CD1c-positive myeloid dendritic cell (primary cell): ENCODE measurements at regions not wholly inside any gene's neighbourhood (a gene's known extent, or its start where the extent isn't known, plus 50 kb on each side); places are given as distances from the start of the nearest gene placed in this dataset.

Source experiments
- DNase-seq: peaks from one replicate; pipeline ENCODE4 v3.0.0-alpha.2; 2016; ENCODE audit errors: extremely low spot score

DNA sequence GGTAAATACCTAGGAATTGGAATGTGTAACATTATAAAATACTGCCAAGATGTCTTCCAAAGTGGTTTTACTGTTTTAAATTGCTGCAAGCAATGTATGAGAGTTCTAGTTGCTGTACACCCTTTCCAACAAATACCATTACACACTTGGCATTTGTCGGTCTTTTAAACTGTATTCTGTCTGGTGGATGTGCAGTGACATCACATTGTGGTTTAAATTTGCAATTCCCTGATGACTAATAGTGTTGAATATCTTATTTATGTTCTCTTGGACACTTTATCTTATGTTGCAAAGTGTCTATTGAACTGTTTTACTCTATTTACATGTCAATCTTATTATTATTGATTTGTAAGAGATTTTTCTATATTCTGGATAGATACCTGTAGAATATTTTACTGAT, 561.2 kb upstream of the B3GALT2 start:
- no peak for DNase-seq

DNA sequence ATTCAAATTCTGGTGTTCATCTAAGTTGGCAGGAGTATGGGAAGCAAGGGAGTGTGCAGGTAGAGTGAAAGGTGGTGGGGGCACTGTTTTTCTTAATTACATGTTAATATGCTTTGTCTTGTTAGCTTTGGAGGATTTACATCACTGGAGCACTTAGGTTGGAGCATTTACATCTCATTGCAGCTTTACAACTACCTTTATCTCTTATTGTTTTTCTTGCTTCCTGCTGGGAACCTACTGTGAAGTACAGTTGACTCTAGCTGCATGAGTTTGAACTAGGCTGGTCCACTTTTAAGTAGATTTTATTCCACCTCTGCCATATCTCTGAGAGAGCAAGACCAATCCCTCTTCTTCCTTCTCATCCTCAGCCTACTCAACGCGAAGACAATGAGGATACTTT, 554.8 kb upstream of the B3GALT2 start:
- DNase-seq: no peak

DNA sequence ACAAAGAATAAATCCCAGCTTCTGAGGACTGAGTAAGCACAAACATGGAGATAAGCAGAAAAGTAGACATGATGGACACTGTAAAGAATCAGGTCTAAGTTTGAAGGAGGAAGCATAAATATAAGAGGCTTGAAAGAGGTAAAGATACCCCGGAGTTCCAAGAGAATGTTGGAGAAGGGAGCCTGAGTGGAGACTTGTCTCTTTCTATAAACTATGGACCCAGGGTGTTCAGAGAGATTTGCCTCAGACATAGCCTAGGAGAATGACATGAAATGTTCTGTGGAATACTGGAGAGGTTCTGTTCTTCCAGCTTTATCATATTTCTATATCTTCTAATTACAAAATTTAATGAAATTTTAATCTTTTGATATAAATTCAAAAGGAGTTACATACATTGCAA, 554.3 kb upstream of the B3GALT2 start:
- no peak for DNase-seq

DNA sequence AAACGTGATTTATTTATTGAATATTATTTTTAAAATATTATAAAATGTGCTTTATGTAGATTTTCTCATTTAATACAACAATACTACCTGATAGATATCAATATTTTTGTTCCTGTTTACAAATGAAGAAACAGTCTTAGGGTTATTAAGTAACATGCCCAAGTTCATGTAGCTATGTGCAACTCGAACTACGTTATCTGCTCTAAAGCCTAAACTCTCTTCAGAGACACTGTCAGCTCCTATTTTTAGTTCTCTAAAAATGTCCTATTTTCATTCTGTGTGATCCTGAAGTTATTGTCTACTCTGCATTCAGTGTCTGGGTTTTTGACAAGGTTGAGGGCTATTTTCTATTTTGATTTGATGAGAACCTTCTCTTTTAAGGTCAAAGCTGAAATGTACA, 550.1 kb upstream of the B3GALT2 start:
- no peak for DNase-seq

DNA sequence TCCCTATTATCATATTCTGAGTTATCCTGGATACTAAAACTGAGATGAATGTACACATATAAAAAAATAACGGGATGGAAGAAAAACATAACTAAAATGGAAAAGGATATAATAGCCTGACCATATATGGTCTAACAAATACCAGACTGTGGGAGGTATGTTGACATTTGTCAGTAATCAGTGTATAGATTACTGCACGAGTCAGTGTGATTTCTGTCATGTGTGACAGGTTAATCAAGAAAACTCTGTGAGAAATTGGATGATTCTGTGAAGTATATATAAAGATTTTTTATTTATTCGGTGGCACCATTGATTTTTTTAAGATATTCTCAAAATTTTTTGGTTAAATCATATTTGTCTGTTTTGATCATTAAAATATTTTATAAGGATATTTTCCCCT, 547.3 kb upstream of the B3GALT2 start:
- no peak for DNase-seq

DNA sequence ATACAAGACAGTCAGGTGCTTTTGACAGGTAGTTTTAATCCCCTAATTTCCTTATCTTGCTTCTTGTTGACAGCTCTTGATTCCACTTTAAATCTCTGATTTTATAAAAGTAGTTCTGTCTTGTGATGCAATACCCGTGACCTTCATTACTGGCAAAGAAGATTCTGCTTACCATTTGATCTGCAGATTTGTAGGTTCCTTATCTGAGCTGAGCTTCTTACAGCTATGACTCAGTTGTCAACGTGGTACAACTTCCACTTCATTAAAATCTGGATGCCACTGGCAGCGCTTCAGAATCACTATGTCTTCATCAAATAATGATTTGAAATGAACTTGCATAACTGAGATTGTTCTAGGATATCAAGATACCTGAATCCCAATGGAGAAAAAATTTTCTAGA, 543.6 kb upstream of the B3GALT2 start:
- no peak for DNase-seq

DNA sequence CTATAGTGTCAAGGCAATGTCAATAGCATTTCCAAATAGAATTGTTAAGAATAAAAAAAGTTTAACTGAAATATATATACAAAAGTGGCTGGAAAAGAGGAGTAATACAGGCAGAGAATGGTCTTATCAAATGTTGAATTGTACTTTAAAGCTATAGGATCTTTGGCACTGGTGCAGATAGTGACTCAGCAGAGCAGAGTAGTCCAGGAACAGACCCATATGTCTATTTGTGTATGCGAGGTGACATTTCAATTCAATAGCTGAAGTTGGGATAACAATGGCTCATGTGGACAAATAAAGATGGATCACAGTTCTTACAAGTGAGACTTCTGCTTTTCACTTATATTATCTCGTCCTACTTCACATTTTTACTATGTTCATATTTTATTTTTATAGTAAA, 543.0 kb upstream of the B3GALT2 start:
- DNase-seq: no peak

DNA sequence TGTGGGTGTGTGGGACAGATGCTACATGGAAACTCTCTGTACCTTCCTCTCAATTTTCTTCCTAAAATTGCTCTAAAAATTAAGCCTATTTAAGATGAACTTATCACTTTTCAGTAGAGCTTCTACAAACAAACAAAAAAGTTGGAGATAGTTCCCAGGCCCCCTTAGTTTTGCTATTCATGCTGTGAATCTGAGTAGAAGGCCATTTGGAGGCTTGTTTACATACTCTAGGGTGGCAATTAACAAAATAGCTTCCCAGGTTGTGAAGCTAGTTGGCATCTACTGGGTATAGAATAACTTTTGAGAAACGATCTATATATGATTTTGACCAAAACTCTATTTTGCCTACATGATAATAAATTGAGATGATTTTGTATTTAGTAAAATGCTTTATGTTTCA, 541.4 kb upstream of the B3GALT2 start:
- no peak for DNase-seq

DNA sequence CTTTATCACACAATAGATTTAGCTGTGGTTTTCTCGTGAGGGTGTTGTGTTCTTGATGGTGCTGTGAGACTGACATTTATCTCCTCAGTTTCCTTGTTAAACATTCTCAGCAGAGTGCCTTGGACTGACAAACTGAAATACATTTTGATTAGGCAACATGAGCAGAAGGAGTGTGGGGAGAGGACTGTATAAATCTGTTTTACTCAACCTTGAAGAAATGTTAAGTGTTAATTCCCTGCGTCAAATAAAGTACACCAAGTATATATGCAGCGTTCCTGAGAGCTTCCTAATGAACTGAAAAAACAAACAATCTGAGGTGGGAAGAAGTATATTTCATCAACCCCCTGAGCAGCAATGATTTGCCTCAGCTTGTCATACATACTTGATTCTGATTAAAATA, 540.3 kb upstream of the B3GALT2 start:
- DNase-seq: no peak

DNA sequence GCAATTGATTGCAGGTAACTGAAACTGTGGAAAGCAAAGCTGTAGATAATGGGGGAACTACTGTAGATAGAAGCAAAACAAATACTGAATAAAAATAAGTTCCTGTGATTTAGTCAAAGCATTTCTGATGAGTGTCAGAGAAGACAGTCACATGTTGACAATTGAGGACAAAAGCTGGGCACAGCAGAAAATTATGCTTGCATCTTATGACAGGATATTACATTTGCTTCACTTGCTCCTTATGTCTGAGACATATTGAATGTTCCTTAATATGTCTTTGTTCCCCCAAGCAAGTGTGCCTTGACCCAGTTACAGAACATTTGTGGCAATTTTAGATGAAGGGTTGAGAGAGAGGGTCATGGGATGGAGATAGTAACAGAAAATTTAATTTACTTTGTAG, 526.0 kb upstream of the B3GALT2 start:
- DNase-seq: no peak

DNA sequence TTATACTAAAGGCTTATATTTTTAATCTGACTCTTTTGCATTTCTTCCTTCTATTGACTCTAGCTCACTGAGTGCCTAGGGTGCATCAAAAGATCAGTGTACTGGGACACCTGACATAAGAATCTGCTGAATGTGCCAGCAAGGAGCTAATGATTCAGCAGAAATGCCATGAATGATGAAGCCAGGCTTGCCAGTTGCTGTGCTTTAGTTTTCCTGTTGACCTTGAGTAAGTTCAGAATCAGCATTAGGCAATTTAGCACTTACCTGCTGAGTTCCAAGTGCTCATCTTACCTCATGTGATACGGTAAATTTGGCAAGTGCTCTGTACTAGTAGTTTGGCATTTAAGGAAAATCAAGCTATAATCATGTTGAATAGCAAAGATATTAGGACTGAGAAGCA, 523.2 kb upstream of the B3GALT2 start:
- no peak for DNase-seq

DNA sequence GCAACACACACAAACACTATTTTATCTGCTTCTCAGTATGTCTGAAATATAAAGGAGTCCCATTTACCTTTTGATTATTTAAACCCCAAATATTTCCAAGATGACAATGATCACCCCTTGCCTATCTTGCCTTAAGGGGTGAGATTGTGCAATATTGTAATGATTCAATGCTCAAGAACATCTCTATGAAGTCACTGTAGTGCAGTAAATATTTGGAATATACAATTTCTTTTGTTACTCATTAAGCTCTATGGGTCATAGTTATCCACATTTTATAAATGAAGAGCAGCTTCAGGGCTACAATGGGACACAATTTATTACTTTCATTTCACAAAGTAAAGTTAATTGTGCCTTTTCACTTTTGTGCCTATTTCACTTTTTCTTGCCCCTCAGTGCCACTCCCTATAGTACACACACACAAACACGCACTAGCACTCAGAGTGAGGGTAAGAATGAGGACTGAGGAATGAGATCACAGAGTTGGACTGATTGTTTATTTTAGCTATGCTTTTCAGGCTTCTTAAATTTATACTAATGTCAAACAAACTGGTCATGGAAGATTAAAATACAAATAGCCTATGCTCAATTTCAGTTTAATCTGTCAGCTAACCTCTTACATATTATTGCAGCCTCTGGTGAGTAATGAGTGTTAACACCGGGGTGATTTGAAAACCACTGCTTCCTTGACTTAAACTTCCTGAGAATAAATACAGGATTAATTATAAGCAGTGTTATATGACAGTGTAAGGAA, 521.0 kb upstream of the B3GALT2 start:
- no peak for DNase-seq

DNA sequence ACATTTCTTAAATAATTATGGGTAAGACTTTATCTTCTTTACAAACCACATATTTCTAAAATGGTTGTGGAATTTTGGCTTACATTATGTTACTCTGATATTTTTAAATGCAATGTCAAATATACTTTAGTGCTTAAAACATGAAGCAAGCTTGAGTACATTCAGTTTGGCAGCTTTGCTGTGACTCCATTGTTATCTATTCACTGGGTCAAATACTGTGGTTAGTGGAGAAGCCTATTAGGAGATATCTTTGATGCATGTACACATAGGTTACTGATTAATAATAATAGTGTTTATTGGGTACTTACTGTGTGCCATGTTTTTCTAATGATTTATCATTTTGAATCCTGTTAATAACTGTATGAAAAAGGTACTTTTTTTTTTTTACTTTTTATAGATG, 520.4 kb upstream of the B3GALT2 start:
- DNase-seq: no peak

DNA sequence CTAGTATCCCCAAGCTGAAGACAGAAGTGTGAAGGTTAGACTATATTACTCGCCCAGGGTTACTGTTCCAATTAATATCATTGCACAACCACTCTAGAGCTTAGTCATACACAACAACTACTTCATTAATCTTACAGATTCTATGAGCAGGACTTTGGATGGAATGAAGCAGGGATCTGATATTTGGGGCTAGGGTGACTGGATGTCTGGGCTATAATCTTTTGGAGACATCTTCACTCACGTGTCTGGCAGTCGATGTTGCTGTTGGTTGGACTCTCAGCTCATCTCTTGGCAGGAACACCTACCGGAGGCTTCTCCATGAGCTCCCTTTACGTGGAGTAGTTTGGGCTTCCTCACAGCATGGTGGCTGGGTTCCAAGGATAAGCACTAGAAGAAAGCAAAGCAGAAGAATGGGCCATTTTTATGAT, 519.2 kb upstream of the B3GALT2 start:
- no peak for DNase-seq

DNA sequence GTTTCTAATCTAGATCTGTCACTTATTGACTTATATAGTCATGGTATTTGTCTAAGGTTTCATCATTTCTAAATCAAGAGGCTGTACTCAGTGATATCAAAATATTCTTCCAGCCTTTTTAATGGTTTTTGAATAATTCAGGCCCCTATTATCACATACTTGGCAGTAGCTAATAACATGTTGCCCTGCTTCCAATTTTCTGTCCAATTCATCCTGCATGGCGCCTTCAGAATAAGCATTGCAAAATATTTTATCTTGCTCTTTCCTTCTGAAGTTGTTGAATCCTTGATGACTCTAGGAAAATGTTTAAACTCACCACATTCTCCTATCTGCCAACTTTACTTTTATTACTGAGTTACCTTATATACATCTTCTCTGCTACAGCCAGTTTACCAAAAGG, 517.2 kb upstream of the B3GALT2 start:
- no peak for DNase-seq

DNA sequence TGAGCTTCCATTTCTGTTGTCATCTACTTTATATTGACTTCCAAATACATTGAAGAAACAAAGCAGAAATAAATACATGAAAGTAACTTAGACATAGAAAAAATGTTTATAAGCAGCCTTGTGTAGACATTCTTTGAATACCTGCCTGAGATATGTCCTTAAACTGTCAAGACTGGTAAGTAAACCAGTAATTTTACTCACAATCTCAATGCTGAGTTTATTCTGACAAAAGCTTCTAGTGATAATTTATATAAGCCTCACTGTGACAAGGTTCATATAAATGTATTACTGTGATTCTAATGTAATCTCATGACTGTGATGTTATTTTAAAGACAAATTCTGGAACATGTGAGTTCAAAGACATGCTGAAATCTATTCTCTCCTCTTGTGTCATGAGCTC, 516.7 kb upstream of the B3GALT2 start:
- no peak for DNase-seq

DNA sequence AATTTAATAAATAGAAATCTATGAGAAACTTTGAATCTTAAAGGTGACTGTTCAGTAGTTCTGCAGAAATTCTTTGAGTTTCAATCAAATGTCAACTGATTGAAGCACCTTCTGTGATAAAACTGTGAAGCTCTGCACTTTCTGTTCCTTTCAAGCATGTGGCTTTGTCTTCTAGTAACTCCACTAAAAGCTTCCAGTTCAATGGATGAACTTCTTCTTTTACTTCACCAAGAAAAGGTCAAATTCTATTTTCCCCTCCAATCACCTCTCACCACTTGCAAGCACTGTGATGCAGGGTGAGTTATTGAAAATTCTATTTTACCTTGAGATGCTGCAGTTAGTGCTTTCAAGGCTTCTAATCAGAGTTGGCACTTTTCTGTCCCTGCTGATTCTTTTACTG, 515.3 kb upstream of the B3GALT2 start:
- no peak for DNase-seq

DNA sequence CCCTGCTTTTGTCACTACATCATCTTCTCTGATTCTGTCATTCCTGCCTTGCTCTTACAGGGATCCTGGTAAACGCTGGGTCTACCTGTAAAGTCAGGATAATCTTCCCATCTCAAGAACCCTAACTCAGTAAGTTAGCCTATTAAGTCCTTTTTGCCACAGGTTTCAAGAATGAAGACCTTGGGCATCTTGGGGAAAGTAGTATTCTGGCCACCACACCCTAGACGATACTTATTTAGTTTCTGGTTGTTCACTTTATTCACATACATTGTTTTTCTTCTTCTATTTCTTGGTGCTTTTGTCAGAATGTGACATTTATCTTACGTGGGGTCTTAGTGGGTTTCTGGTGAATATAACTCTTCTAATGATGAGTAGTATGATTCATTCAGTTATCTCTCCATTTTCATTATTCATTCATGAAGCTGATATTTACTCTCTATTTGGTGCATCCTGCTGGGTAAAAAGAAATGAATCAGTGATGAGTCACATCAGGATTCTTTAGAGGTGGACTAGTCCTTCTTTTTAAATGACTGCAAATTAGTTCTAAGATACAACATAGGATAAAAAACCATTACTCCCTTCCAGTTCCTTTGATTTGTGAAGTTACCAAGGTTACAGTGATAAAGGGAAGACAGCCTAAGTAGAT, 514.4 kb upstream of the B3GALT2 start:
- DNase-seq: no peak

DNA sequence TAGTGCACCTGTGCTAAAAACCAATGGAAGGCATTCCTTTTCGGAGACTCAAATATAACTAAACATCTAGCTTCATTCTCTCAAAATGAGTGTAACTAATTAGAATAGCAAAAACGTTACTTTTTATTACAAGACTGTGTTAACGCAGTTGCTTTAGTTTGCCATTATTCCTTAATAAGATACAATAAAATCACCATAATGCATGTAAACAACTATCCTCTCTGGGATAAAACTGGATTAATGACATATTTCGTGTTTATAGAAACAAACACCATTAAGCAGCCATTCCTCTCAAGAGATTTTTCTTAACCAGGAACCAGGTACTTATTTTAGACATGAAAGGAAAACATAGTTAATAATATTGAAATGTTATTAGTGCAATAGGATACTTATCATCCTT, 512.8 kb upstream of the B3GALT2 start:
- no peak for DNase-seq

DNA sequence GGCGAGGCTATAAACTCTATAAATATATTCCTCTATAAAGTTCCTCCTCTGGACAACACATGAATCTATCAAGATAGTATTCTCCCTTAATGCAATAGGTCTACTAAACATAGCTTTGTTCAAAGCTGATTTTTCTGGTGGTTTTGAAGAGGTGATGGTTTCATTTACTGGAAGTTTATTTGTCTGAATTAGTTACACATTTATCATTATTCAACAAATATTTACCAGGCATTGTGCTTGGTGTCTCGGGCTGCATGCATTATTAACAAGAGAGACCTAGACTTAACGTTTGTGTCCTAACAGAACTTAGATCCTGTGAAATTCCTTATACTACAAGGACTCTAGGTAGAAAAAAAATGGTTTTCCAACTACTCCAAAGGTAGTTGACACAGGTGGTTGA, 511.4 kb upstream of the B3GALT2 start:
- no peak for DNase-seq

DNA sequence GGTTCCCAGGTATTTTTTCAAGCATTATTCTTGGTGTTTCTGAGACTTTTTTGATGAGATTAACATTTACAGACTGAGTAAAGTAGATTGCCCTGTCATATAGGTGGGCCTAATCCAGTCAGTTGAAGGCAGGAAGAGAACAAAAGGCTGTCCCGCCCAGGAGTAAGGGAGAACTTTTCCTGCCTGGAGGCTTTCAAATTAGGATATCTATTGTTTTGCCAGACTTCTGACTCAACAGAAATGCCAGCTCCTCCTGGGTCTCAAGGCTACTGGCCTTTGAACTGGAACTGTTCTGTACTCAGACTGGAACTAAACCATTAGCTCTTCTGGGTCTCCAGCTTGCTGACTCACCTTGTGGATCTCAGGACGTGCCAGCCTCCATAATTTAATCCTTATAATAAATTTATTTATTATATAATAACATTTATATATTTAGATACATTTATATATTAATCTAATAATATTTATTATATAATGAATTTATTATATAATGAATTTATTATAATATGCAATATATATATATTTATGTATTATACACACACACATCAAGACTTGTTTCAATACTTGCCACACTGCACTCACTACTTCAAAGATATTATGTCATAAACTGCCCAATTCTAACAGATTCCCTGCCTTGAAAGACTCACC, 510.8 kb upstream of the B3GALT2 start:
- DNase-seq: no peak

DNA sequence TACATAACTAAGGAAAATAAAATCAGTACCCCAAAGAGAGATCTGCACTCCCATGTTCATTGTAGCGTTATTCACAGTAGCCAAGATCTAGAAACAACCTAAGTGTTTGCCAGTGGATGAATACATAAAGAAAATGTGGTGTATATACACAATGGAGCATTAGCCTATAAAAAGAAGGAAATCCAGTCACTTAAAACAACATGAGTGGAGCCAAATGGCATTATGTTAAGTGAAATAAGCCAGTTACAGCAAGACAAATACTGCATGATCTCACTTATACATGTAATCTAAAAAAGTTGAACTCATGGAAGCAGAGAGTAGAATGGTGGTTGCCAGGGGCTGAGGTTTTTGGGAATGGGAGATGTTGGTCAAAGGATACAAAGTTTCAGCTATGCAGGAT, 508.3 kb upstream of the B3GALT2 start:
- no peak for DNase-seq

DNA sequence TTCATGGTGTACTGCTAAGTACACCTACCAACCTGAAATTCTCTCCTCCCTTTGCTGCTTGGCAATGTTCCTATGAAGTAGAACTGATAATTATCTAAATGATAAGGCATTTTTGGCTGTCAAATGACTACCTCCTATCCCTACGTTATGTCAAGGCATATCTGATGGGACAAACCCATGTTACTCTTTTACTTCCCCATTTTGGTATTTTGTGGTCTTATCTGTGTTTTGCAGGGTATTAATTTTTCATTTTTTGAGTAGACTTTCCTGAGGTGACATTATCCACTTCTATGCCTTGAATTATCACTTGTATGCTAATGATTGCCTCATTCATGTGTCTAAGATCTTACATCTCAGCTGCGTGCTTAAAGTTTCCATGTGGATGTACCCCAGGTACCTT, 499.6 kb upstream of the B3GALT2 start:
- DNase-seq: no peak
